ENCODE measurements at regions not wholly inside any gene's neighbourhood (a gene's known extent, or its start where the extent isn't known, plus 50 kb on each side); places are given as distances from the start of the nearest gene placed in this dataset.

GRCh38 chr18:1708006-1708405 lies 803.3 kb downstream of the ADCYAP1 start:
- Histone ChIP-seq H3K27me3 (no peaks in the 10 kb centered on the region), H3K36me3 (no peaks in the 10 kb centered on the region), H3K4me3 (no peak overlapping the region), H3K9me3 (peaks cover 0 to 5% (median 0%) of the 10 kb centered on the region in 4 donors), H3K27ac (no peak overlapping the region), H3K4me1 (no peaks in the 10 kb centered on the region)
- intact Hi-C loops (cut with DNase I; ENCODE audit: low total_unique reads), result no loop called here
- no peak for DNase-seq
- WGBS, 5 donors, result 71 to 86% (median 82%) methylated on average over 2 of the region's 2 CpGs
- no peak for TF ChIP-seq POLR2A (IDR thresholded peaks at IDR 0.05)
- no peak for TF ChIP-seq EP300 (IDR thresholded peaks at IDR 0.05)

GRCh38 chr18:1710114-1710513 lies 805.4 kb downstream of the ADCYAP1 start:
- no peak for DNase-seq
- intact Hi-C loops (cut with DNase I; ENCODE audit: low total_unique reads), result no loop called here
- no peak overlapping the region for H3K4me3 ChIP-seq
- H3K9me3 ChIP-seq, result no peaks in the 10 kb centered on the region
- no peaks in the 10 kb centered on the region for H3K27me3 ChIP-seq
- 57 to 71% (median 64%) methylated on average over 3 of the region's 3 CpGs for WGBS, 5 donors
- no peaks in the 10 kb centered on the region for H3K4me1 ChIP-seq
- H3K36me3 ChIP-seq, result no peaks in the 10 kb centered on the region
- H3K27ac ChIP-seq, result no peak overlapping the region
- TF ChIP-seq POLR2A (IDR thresholded peaks at IDR 0.05) (no peak), CTCF (IDR thresholded peaks at IDR 0.05) (no peak), POLR2AphosphoS5 (IDR thresholded peaks at IDR 0.05) (no peak), EP300 (IDR thresholded peaks at IDR 0.05) (no peak)

- DNase-seq, result no peak
- Histone ChIP-seq H3K27ac (no peak overlapping the region), H3K4me3 (no peak overlapping the region), H3K4me1 (no peaks in the 10 kb centered on the region), H3K27me3 (no peaks in the 10 kb centered on the region), H3K9me3 (peaks cover 0 to 3% (median 0%) of the 10 kb centered on the region in 4 donors), H3K36me3 (no peaks in the 10 kb centered on the region)
- TF ChIP-seq CTCF (IDR thresholded peaks at IDR 0.05) (no peak), POLR2A (IDR thresholded peaks at IDR 0.05) (no peak), POLR2AphosphoS5 (IDR thresholded peaks at IDR 0.05) (no peak), EP300 (IDR thresholded peaks at IDR 0.05) (no peak)
- 82 to 89% (median 85%) methylated on average over 3 of the region's 3 CpGs for WGBS, 5 donors
- intact Hi-C loops (cut with DNase I; ENCODE audit: low total_unique reads), result no loop called here
These were observed 827.5 kb downstream of the ADCYAP1 start for GRCh38 chr18:1732143-1732542.

GRCh38 chr18:1746131-1746530 lies 825.2 kb downstream of the METTL4 start:
- intact Hi-C loops (cut with DNase I; ENCODE audit: low total_unique reads), result no loop called here
- no peak for TF ChIP-seq POLR2AphosphoS5 (IDR thresholded peaks at IDR 0.05)
- TF ChIP-seq EP300 (IDR thresholded peaks at IDR 0.05), result no peak
- TF ChIP-seq POLR2A (IDR thresholded peaks at IDR 0.05), result no peak

GRCh38 chr18:1751249-1751648 lies 820.1 kb downstream of the METTL4 start:
- Histone ChIP-seq H3K27ac (no peak overlapping the region), H3K27me3 (no peaks in the 10 kb centered on the region), H3K9me3 (no peaks in the 10 kb centered on the region), H3K4me3 (no peak overlapping the region), H3K4me1 (no peaks in the 10 kb centered on the region), H3K36me3 (no peaks in the 10 kb centered on the region)
- DNase-seq, result no peak
- WGBS, 5 donors, result 62 to 69% (median 65%) methylated on average over 1 of the region's 1 CpG
- intact Hi-C loops (cut with DNase I; ENCODE audit: low total_unique reads), result no loop called here
- TF ChIP-seq POLR2A (IDR thresholded peaks at IDR 0.05) (no peak), EP300 (IDR thresholded peaks at IDR 0.05) (no peak), POLR2AphosphoS5 (IDR thresholded peaks at IDR 0.05) (no peak), CTCF (IDR thresholded peaks at IDR 0.05) (no peak)

More at GRCh38 chr18:1746131-1746530, 825.2 kb downstream of the METTL4 start:
- Histone ChIP-seq H3K4me1 (no peaks in the 10 kb centered on the region), H3K4me3 (no peak overlapping the region), H3K36me3 (no peaks in the 10 kb centered on the region), H3K9me3 (no peaks in the 10 kb centered on the region), H3K27ac (no peak overlapping the region), H3K27me3 (no peaks in the 10 kb centered on the region)
- DNase-seq, result no peak

Data from stomach (tissue), 8 donors.